Epithelial cell of prostate (primary cell): ENCODE measurements at regions not wholly inside any gene's neighbourhood (a gene's known extent, or its start where the extent isn't known, plus 50 kb on each side); places are given as distances from the start of the nearest gene placed in this dataset.

Experiments
- DNase-seq: peaks from one replicate; pipeline ENCODE4 v3.0.0-alpha.2; 2011; ENCODE audit warnings: low read depth, low spot score
- H3K27ac ChIP-seq: fragments of 450-650 bp; 2 replicates; pipeline ENCODE4 v1.5.1; 2017; ENCODE audit warnings: mild to moderate bottlenecking

GRCh38 chr5:174325431-174325830 lies 279.9 kb downstream of the NSG2 start:
- no peak for DNase-seq
- H3K27ac ChIP-seq: no peak overlapping the region

DNA sequence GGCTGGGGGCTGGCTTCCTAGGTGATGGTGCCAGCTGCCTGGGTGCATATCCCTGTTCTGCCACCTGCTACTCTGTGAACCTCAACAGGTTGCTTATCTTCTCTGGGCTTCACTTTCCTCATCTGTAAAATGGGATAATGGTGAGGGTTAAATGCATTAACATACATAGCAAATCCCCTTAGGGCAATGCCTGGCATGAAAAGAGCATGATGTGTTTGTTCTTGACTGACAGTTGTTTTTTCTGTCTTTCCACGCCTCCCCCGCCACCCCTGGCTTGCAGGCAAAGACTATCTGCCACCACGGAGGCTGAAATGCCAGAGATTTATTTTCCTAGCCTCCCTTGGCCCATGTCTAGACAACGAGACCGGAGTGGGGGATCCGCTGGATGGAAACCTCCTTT lies 280.5 kb downstream of the NSG2 start:
- DNase-seq: no peak
- H3K27ac ChIP-seq: no peak overlapping the region

DNA sequence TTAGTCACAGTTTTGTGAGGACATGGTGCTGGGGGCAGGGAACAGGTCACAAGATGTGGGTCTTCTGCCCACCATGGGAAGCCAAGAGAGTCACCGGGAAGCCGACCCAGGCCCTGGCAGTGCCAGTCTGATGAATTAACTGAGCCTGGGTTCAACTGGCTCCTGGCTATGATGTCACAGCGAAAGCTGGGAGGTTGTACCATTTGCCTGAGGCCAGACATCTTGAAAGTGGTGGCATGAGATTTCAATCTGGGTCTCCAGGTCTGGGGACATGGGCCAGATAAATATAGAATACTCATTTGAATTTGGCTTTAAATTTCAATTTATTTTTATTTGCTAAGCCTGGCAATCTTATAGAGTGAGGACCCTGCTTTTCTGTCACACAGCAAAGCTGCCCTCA lies 280.9 kb downstream of the NSG2 start:
- DNase-seq: no peak

DNA sequence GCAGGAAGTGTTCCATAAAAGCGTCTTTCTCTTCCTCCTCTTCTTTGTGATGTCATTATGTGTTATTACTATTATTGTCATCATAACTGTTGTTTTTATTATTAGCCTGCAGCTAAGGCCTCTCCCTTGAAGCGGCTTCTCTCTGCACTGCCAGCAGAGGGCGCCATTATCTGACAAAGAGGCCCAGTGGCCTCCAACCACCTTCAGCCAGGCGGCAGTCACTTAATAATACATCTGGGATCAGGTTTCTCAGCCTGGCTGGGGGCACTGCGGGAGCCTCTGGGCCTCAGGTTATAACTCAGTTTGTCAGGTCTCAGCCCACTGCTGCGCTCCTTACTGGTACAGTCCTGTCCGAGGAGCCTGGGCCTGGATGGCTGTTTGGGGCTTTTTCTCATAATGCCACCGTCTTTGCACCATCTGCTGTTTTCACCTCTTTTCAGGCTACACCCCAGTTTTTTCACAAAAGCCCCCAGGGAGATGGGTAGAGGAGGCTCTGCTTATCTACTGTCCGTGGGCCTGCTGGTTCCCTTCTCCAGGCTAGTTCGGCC lies 281.9 kb downstream of the NSG2 start:
- peak; percentile 34 for DNase-seq

More for the DNA sequence above, 280.9 kb downstream of the NSG2 start:
- H3K27ac ChIP-seq: no peak overlapping the region

DNA sequence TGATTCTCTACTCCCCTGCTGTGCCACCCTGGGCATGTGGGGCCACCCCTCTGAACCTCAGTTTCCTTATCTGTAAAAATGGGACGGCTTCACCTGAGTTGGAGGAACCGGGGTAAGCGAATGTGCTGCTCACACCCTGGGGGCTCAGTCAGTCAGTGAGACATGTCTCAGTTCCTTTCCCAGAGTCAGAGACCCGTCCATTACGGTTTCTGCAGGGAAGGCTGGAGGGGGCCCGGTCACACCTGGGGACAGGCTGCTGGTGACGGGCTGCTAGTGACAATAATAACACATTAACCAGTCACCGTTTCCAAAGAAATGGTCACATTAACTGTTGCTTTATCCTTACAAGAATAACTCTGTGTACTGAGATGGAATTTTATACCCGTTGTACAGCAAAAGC lies 282.4 kb downstream of the NSG2 start:
- no peak overlapping the region for H3K27ac ChIP-seq
- DNase-seq: no peak

More for the DNA sequence above, 281.9 kb downstream of the NSG2 start:
- H3K27ac ChIP-seq: no peak overlapping the region

- no peak for DNase-seq
- H3K27ac ChIP-seq: no peak overlapping the region
Observed at GRCh38 chr5:174328631-174329299, 283.3 kb downstream of the NSG2 start.

DNA sequence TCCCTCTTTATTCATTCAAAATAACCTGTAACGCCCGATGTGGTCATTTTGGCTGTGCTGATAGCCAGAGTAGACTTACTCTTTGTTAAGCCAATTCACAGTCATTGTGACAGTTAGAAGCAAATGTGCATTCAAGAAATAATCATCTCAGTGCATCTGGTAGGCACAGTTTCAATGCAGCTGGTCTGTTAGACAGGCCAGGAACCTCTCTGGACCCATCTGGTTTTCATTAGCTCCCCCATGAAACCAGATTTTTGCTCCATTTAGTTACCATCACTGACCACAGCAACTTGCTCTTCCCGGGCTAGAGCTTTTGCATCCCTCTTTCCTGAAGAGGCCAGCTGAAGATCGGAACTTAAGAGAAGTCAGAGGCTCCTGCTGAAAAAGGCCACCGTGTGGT lies 284.2 kb downstream of the NSG2 start:
- DNase-seq: no peak
- no peak overlapping the region for H3K27ac ChIP-seq

DNA sequence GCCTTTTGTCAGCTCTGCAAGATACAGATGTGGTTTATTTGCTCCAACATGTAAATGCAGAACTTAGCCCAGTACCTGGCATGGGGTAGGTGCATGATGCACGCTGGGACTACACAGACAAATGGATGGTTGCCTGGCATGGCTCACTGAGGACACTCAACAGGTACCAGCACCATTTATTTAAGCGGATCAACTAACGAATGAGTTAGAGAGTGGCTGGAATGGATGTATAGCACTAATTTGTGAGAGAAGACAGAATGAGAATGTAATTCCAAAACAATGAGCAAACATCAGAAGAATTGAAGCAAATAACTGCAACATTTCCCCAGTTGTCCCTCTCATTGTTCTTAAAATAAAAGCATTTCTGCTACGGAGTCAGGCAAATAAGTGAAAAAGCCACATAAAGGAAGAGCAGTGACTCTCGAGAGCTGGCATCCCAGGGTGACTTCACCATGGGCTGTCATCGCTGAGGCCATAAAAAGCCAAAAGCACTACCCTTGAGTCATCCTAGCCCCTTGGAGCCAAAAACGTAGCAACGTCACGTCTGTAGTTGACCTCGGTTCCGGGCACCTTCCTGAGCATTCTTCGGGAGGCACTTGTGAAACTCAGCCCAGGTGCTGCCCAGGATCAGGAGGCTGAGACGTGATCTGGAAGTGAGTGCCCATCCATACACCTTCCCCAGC lies 290.3 kb downstream of the NSG2 start:
- H3K27ac ChIP-seq: no peak overlapping the region
- DNase-seq: no peak

DNA sequence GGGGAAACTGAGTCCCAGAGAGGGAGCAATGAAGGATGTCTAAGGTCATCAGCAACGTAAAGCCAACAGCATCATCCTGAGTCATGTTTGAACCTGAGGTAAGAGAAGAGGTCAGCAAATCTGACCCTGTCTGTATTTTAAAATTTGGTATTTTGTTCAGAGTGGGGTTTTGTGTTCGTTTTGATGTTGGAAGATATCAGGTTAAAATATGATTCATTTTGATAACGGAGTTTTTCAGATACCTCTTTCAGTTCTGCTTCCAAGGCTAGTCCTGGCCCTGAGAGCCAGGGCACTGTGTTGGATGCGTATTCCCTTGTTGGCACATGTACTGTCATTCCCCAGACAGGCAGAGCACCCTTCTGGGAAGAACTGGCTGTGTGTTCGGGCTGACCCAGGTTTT lies 291.0 kb downstream of the NSG2 start:
- no peak for DNase-seq
- no peak overlapping the region for H3K27ac ChIP-seq

- DNase-seq: no peak
Observed at GRCh38 chr5:174337276-174338184, 292.0 kb downstream of the NSG2 start.

DNA sequence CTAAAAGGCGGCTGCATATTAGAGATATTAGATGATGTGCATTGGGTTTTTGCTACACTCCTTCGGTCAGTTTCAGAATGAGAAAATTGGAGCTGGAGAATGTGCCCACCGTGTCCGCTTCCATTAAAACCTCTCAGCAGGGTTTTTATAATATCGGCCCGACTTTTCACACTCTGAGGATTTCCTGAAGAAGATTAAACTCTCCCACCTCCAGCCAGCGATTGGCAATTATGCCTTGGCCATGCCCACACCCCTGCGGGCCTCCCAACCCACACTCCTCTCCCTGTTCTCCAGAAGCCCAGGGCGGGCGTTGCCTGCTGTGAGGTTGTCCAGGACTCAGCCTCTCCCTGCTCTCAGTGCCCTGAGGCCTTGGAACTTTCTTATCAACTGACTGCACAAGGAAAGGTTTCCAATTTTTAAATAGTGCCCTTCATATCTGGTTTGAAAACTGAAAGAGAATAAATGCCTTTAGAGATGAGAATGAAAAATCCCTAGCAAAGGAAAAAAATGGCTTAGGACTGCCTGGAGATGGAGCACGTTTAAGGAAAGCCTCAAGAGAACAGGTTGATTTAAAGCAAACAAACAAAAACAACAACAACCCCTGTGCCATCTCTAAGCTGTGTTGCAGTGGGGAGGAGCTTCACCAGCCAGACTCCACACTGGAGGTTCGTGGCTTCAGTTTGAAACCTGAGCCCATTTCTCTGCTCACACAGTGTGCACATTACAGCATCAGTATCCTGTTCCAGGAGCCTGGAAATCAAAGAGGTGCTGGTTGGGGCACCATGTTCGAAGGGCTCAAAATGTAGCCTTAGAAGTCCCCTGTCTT lies 292.9 kb downstream of the NSG2 start:
- H3K27ac ChIP-seq: no peak overlapping the region
- no peak for DNase-seq

More at GRCh38 chr5:174337276-174338184, 292.0 kb downstream of the NSG2 start:
- no peak overlapping the region for H3K27ac ChIP-seq

GRCh38 chr5:174339130-174339529 lies 293.6 kb downstream of the NSG2 start:
- H3K27ac ChIP-seq: no peak overlapping the region
- DNase-seq: no peak

DNA sequence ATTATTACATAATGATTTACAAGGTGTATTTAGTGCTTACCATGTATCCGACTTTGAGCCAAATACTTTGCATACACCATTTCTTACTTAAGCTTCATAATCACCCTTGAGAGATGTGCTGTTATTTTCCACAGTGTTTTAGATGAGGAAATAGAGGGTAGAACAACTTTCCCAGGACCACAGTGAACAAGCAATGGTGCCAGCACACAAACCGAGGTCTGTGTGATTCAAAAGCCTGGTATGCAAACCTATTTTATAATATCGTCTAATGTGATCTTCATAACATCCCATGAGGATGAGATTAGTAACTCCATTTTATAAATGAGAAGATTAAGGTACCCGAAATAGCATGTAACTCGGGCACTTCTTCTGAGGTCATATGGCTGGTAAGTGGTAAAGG lies 294.7 kb downstream of the NSG2 start:
- DNase-seq: no peak
- H3K27ac ChIP-seq: no peak overlapping the region

GRCh38 chr5:174342696-174343095 lies 297.2 kb downstream of the NSG2 start:
- DNase-seq: no peak

GRCh38 chr5:174343826-174344225 lies 298.3 kb downstream of the NSG2 start:
- no peak overlapping the region for H3K27ac ChIP-seq
- no peak for DNase-seq

More at GRCh38 chr5:174342696-174343095, 297.2 kb downstream of the NSG2 start:
- no peak overlapping the region for H3K27ac ChIP-seq

DNA sequence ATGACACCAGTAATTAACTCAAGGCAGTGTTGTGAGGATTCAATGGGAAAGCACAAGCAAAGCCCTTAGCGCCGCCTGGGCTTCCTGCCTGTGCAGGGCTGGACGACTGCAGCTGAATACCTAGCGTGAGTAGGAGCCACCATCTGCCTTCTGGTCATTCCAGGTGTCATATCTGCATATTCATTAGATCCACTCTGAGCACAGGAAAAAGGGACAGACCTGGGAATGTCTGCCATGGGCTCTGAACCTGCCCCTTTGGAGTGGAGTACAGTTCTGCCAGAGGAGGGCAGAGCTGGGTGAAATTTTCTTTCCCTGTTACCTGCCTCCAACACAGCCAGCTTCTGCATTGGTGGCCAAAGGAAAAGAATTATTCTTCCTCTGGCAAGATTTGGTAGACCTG lies 298.8 kb downstream of the NSG2 start:
- H3K27ac ChIP-seq: no peak overlapping the region
- no peak for DNase-seq

DNA sequence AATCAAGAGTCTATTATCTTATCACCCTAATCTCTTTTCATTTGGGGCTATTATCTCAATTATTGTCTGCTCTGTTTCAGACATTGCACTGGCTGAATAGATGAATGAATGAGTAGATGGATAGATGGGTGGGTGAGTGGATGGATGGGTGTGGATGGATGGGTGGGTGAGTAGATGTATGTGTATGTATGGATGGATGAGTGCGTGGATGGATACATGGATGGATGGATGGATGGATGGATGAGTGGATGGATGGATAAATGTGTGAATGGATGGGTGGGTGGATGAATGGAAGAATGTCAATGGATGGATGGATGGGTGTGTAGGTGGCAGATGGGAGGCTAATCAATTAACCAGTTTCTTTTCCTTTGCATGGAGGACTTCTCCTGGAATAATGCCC lies 301.7 kb downstream of the NSG2 start:
- no peak for DNase-seq

DNA sequence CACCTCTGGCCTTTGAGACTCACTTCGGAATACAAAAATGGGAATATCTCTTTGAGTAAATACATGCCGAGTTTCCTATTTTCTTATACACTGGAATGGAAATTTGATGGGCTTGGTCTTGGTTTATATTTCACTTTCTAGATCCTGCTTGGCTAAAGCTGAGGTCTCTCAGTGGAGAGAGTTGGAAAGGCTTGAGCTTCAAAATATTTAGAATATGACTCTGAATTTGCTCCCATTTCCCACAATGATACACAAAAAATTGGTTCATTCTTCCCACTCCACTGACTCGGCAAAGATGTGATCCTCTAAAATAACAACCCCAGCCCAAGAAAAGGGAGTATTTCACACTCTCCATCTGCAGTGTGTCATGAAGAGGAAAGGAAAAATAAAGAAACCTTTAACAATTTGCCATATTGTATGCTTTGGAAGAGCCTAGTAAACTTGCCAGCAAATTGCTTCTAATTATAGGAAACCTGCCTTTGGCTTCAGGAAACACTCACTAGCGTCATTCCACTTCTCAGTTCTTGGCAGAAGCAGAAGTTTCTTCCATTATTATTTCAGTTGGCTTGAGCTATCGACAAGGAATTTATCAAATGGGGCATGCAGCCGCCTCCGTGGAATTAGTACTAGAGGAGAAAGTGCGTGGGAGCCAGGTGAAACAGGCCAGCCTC lies 302.9 kb downstream of the NSG2 start:
- no peak for DNase-seq
- no peak overlapping the region for H3K27ac ChIP-seq

More for the DNA sequence above, 301.7 kb downstream of the NSG2 start:
- no peak overlapping the region for H3K27ac ChIP-seq

- H3K27ac ChIP-seq: no peak overlapping the region
- DNase-seq: no peak
Observed at GRCh38 chr5:174352681-174353080, 307.2 kb downstream of the NSG2 start.
